ENCODE measurements at regions not wholly inside any gene's neighbourhood (a gene's known extent, or its start where the extent isn't known, plus 50 kb on each side); places are given as distances from the start of the nearest gene placed in this dataset.
A peak's percentile ranks its signal among the peaks of the same experiment; 100 is the strongest.

DNA sequence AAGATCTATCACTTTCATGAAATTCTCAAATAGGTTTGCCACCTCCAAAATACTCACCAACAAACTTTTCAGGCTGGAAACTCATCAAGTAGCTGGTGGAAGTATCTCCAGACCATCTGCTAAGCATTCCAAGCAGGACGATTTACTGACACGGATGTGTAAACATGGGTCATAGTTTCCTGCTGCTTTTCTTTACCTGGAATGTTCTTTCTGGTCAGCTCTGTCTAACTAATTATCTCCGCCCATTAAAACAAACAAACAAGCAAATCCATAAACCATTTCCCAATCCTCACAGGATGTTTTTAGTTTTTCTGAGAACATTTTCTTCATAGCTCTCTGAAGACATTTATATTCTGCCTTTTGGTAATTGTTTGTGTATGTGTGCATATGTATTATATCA is 397.0 kb downstream of the METTL15 start:
- no peak for DNase-seq
- Histone ChIP-seq H3K36me3 (ENCODE audit: control insufficient read depth in 2 of 3, insufficient read depth in 3 of 3, low read length in 3 of 3) (no peaks in the 10 kb centered on the region), H3K27me3 (ENCODE audit: control insufficient read depth, insufficient read depth, low read length) (no peaks in the 10 kb centered on the region), H3K9me3 (ENCODE audit: control insufficient read depth in 2 of 3, insufficient read depth in 1 of 3, low read length in 3 of 3) (no peaks in the 10 kb centered on the region), H3K4me1 (ENCODE audit: control insufficient read depth in 2 of 3, insufficient read depth in 2 of 3, low read depth in 1 of 3, low read length in 3 of 3) (no peaks in the 10 kb centered on the region), H3K27ac (ENCODE audit: low read depth in 2 of 2, low read length in 2 of 2) (no peak overlapping the region), H3K4me3 (ENCODE audit: low read length in 3 of 3) (no peak overlapping the region), H3K9ac (ENCODE audit: low read length in 3 of 3) (no peak overlapping the region)
- TF ChIP-seq, protein P1, sequence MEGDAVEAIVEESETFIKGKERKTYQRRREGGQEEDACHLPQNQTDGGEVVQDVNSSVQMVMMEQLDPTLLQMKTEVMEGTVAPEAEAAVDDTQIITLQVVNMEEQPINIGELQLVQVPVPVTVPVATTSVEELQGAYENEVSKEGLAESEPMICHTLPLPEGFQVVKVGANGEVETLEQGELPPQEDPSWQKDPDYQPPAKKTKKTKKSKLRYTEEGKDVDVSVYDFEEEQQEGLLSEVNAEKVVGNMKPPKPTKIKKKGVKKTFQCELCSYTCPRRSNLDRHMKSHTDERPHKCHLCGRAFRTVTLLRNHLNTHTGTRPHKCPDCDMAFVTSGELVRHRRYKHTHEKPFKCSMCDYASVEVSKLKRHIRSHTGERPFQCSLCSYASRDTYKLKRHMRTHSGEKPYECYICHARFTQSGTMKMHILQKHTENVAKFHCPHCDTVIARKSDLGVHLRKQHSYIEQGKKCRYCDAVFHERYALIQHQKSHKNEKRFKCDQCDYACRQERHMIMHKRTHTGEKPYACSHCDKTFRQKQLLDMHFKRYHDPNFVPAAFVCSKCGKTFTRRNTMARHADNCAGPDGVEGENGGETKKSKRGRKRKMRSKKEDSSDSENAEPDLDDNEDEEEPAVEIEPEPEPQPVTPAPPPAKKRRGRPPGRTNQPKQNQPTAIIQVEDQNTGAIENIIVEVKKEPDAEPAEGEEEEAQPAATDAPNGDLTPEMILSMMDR (IDR thresholded peaks at IDR 0.05; ENCODE audit: borderline replicate concordance, extremely low read depth, insufficient read depth): no peak
- intact Hi-C loops (cut with DNase I): no loop called here
- no peak for FAIRE-seq

GRCh38 chr11:28504555-28505110 is 396.4 kb downstream of the METTL15 start:
- H3K27ac ChIP-seq (ENCODE audit: low read depth in 2 of 2, low read length in 2 of 2): no peak overlapping the region
- no peak overlapping the region for H3K9ac ChIP-seq (ENCODE audit: low read length in 3 of 3)
- intact Hi-C loops (cut with DNase I): no loop called here
- TF ChIP-seq, protein P1 (IDR thresholded peaks at IDR 0.05; ENCODE audit: borderline replicate concordance, extremely low read depth, insufficient read depth): no peak
- no peak for FAIRE-seq
- H3K27me3 ChIP-seq (ENCODE audit: control insufficient read depth, insufficient read depth, low read length): no peaks in the 10 kb centered on the region
- no peak overlapping the region for H3K4me3 ChIP-seq (ENCODE audit: low read length in 3 of 3)
- H3K9me3 ChIP-seq (ENCODE audit: control insufficient read depth in 2 of 3, insufficient read depth in 1 of 3, low read length in 3 of 3): no peaks in the 10 kb centered on the region
- no peaks in the 10 kb centered on the region for H3K36me3 ChIP-seq (ENCODE audit: control insufficient read depth in 2 of 3, insufficient read depth in 3 of 3, low read length in 3 of 3)
- peak in 2 of 5 donors; percentile 4 to 14 for DNase-seq
- no peaks in the 10 kb centered on the region for H3K4me1 ChIP-seq (ENCODE audit: control insufficient read depth in 2 of 3, insufficient read depth in 2 of 3, low read depth in 1 of 3, low read length in 3 of 3)

DNA sequence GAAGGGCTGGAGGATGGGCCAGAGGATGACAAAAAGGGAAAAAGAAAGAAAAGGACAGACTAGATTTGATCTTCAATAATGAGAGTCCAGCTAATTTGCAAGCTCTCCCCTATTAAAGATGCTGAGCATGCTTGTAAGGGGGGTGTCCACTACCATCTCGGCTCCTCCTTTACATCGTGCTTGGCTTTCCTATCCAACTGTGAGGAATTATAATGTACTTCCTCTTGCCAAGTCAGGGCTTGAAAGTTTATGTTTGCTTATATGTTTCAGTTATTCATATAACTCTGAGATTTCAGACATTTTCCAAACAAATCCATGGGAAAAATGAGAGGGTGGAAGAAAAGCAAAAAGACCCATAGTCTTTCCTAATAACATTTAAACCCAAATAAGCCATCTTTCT is 387.1 kb downstream of the METTL15 start:
- Histone ChIP-seq H3K27ac (ENCODE audit: low read depth in 2 of 2, low read length in 2 of 2) (no peak overlapping the region), H3K9me3 (ENCODE audit: control insufficient read depth in 2 of 3, insufficient read depth in 1 of 3, low read length in 3 of 3) (no peaks in the 10 kb centered on the region), H3K4me1 (ENCODE audit: control insufficient read depth in 2 of 3, insufficient read depth in 2 of 3, low read depth in 1 of 3, low read length in 3 of 3) (no peaks in the 10 kb centered on the region), H3K9ac (ENCODE audit: low read length in 3 of 3) (no peak overlapping the region), H3K27me3 (ENCODE audit: control insufficient read depth, insufficient read depth, low read length) (no peaks in the 10 kb centered on the region), H3K4me3 (ENCODE audit: low read length in 3 of 3) (no peak overlapping the region), H3K36me3 (ENCODE audit: control insufficient read depth in 2 of 3, insufficient read depth in 3 of 3, low read length in 3 of 3) (no peaks in the 10 kb centered on the region)
- no peak for FAIRE-seq
- no peak for DNase-seq
- TF ChIP-seq, protein P1 (IDR thresholded peaks at IDR 0.05; ENCODE audit: borderline replicate concordance, extremely low read depth, insufficient read depth): no peak
- intact Hi-C loops (cut with DNase I): no loop called here

- no peak overlapping the region for H3K4me3 ChIP-seq (ENCODE audit: low read length in 3 of 3)
- H3K9ac ChIP-seq (ENCODE audit: low read length in 3 of 3): no peak overlapping the region
- intact Hi-C loops (cut with DNase I): no loop called here
- no peaks in the 10 kb centered on the region for H3K36me3 ChIP-seq (ENCODE audit: control insufficient read depth in 2 of 3, insufficient read depth in 3 of 3, low read length in 3 of 3)
- no peaks in the 10 kb centered on the region for H3K9me3 ChIP-seq (ENCODE audit: control insufficient read depth in 2 of 3, insufficient read depth in 1 of 3, low read length in 3 of 3)
- H3K27ac ChIP-seq (ENCODE audit: low read depth in 2 of 2, low read length in 2 of 2): no peak overlapping the region
- no peaks in the 10 kb centered on the region for H3K4me1 ChIP-seq (ENCODE audit: control insufficient read depth in 2 of 3, insufficient read depth in 2 of 3, low read depth in 1 of 3, low read length in 3 of 3)
- no peaks in the 10 kb centered on the region for H3K27me3 ChIP-seq (ENCODE audit: control insufficient read depth, insufficient read depth, low read length)
- DNase-seq (no peak), FAIRE-seq (no peak)
- TF ChIP-seq, protein P1 (IDR thresholded peaks at IDR 0.05; ENCODE audit: borderline replicate concordance, extremely low read depth, insufficient read depth): no peak
Observed at GRCh38 chr11:28491431-28491830, 383.2 kb downstream of the METTL15 start.

Measured in kidney (tissue), 13 donors.